NK-92 treated with Interleukin-12 subunit alpha and Interleukin-12 subunit beta, amount 100 ng/mL, for 24 hours (cell line): ENCODE measurements at regions not wholly inside any gene's neighbourhood (a gene's known extent, or its start where the extent isn't known, plus 50 kb on each side); places are given as distances from the start of the nearest gene placed in this dataset.

Experiments
- DNase-seq: peaks from one replicate; lab custom pipeline; 2025; lab: John Stamatoyannopoulos, UW

DNA sequence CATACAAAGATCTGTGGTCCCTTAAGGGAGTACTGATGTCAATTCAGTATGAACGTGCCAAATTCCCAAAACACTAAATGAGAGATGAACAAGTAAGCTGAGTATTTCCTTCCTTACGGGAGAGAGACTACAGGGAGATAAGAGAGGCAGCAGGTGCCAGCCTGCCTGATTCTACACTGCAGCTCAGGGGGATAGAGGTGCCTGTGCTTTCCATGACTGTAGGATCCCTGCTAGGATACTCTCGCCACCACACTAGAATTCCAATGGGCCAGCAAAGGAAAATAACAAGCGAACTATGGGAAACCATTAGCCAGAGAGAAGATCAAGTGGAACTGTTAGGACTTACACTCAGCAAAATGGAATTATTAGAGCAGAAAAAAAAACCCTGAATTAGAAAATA is 198.5 kb upstream of the BTBD3 start:
- no peak for DNase-seq

GRCh38 chr20:11721411-11721810 is 196.3 kb upstream of the BTBD3 start:
- DNase-seq: no peak

GRCh38 chr20:11724097-11724496 is 193.6 kb upstream of the BTBD3 start:
- DNase-seq: no peak

DNA sequence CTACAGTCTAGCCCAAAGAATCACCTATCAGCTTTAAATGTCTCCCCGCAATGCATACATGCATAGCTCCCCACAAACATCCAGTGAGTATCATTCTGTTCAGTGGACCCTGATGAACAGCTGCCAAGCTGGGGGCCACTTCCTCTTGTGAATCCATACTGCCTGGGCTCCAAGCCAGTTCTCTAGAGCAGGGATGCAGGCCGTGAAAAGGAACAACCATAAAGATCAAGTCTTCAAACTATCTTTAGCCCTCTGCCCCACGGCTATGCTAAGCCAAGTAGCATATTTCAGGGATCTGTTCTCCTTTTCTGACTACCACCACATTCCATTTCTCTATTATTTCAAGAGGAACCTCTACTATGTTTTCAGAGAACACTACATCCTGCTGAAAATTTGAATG is 191.7 kb upstream of the BTBD3 start:
- DNase-seq: no peak

- no peak for DNase-seq
These were observed 190.0 kb upstream of the BTBD3 start for GRCh38 chr20:11727708-11728107.

GRCh38 chr20:11728937-11729336 is 188.8 kb upstream of the BTBD3 start:
- no peak for DNase-seq

GRCh38 chr20:11729806-11730205 is 187.9 kb upstream of the BTBD3 start:
- DNase-seq: no peak

GRCh38 chr20:11734431-11734830 is 183.3 kb upstream of the BTBD3 start:
- DNase-seq: no peak

GRCh38 chr20:11738852-11739251 is 178.8 kb upstream of the BTBD3 start:
- no peak for DNase-seq

GRCh38 chr20:11740975-11741374 is 176.7 kb upstream of the BTBD3 start:
- no peak for DNase-seq

DNA sequence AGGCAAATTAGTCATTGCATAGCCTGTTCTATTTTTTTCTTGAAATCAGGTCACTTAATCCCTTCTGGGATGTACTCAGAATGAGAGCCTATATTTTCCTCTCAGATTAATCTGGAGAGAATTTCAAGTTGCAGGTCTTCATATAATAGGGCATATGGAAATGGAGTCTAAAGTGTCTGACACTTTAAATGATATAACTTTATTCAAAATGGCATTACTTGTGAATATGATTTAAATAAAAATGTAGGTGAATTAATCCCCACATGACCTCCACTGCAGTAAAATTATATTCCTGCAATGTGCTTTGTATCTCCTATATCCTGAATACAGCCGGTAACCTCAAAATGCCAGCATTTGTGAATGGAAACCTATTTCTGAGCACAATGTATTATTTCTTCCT is 172.5 kb upstream of the BTBD3 start:
- no peak for DNase-seq

GRCh38 chr20:11748436-11748835 is 169.3 kb upstream of the BTBD3 start:
- no peak for DNase-seq

- DNase-seq: no peak
These were observed 165.4 kb upstream of the BTBD3 start for GRCh38 chr20:11752336-11752735.

DNA sequence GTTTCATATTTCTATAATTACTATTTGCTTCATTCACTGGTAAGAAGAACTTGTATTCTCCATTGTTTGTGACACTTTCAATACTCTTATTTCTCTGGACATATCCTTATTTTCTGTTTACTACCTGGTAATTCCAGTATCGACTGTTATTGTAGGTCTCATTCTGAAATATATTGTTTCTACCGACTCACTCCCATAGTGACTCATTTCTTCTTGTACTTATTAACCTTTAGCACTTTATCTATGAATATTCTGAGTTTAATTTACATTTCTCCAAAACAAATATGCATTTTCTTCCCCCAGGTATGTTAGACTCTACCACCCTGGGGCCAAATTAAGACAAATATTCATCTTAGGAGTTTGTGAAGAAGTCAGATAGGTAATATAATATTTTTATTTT is 164.5 kb upstream of the BTBD3 start:
- no peak for DNase-seq

DNA sequence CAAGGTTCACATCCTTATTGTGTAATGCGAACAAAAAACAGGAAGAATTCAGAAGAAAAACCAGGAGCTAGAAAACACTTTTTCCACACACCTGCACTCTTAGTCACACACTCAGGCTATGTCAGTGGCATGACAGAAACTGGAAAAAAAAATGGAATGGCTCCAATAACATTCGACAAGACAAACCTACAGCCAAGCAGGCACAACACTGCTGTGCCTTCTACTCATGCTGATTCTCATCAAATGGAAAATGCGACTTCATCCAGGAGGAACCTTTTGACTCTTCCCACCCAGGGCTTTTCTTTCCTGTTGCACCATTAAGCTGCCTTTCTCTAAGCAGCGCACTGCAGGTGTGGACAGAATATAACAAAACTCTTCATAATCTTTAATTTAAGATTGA is 163.2 kb upstream of the BTBD3 start:
- no peak for DNase-seq

DNA sequence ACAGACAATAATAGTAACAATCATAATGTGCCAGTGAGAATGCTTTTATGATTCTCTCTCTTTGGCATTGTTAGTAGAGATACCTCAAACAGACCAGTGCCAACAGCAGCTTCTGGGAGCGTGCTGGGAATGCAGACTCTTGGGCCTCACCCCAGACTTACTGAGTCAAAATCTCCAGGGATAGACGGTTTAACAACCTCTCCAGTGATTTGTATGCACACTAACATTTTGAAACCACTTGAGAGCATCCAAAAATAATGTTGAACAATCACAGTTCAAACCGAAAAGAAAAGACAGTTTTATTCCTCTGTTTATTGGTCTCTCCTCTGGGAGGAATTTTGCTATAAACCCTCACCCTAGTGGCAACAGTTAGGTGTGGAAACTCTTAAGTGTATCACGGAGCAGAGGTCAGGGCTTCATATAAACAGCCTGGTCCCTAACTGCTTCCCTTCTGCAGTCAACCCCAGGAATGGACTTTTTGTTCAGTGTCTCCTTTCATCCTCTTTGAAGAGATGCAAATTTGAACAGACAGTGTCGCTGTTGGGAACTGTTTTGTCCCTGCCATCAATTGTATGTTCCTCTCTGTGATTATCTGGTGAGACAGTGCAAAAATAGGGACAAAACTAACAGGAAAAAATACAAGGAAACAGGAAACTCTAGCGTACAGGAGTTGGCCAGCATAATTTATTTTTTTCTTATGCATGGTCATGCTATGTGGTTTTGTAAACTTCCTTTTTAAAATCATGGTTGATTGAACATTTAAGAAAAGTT is 162.4 kb upstream of the BTBD3 start:
- DNase-seq: no peak

DNA sequence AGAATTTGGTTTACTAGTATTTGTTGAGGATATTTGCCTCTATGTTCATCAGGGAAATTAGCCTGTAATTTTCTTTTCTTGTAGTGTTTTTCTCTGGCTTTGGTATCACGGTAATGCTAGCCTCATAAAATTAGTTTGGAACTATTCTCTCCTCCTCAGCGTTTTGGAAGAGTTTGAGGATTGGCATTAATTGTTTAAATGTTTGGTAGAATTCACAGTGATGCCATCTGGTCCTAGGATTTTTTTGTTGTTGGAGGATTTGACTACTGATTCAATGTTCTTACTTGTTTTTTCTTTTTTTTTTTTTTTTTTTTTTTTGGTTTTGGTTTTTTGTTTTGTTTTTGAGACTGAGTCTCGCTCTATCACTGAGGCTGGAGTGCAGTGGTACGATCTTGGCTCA is 156.2 kb upstream of the BTBD3 start:
- no peak for DNase-seq

DNA sequence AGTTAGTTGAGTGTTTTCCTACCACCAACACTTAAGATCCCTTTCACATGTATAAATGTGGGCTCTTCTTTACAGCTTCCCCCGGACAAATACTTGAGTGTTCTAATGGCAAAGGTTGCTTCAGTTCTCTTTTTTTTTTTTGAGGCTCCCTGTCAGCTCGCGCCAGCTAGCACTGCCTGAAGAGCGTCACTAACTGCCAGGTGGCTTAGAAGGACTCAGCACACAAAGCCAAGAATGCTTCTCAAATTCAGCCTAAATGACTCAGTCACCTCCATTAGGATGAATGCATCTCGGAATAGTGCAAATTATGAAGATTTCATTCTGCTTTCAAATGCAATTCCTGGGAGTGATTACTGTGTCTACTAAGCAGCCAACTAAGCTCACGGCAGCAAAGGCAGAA is 150.7 kb upstream of the BTBD3 start:
- DNase-seq: no peak

DNA sequence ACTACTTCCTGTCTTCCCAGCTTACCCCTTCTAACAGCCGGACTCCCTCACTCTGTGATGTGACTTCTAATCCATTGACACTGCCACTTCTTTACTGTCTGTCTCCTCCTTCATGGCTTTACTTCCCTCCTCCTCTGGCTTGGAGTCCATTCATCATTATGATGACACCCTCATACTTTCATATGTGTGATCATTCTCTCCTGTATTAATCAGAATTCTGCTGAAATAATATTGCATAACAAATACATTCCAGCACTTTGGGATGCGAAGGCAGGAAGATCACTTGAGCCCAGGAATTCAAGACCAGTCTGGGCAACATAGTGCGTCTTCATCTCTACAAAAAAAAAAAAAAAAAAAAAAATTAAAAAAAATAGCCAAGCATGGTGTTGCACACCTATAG is 147.9 kb upstream of the BTBD3 start:
- DNase-seq: no peak

GRCh38 chr20:11772226-11772730 is 145.4 kb upstream of the BTBD3 start:
- no peak for DNase-seq

- no peak for DNase-seq
These were observed 141.0 kb upstream of the BTBD3 start for GRCh38 chr20:11776687-11777086.

DNA sequence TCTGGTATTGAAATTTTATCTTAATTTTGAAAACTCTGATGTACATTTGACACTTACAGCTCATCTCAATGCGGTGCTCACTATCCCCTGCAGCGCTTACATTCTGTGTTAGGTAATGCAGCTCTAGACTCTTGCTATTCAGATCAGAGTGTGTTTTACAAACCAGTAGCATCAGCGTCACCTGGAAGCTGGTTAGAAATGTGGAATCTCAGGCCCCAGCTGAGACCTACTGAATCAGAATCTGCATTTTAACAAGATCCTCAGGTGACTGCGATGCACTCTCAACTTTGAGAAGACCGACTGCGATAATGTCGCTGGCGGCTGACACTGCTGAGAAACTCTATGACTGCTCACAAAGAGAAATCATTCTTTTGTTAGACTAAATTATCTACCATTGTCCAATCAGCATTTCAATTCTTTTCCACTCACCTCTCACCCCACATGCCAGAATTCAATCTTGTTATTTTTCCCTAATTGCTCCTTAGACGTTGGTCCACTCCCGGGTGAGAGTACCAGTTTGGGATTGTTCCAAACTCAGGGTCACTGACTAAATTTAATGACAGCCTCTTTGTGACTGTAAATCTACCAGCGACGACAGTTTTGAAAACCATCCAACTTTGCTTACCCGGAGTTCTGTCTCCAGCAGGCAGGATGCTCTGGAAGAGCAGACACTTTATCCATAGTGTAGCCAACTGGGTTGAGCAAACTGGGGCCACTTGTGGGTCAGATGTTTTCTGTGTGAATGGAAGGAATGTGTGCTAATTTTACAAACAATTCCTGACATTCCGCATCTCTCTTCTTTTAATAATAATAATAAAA is 140.1 kb upstream of the BTBD3 start:
- DNase-seq: no peak

- no peak for DNase-seq
These were observed 139.5 kb upstream of the BTBD3 start for GRCh38 chr20:11778206-11778570.
